Hematopoietic multipotent progenitor cell treated with erythropoietin and hydrocortisone succinate and interleukin-3 and kit ligand, for 8 days (in vitro differentiated cells): ENCODE measurements at regions not wholly inside any gene's neighbourhood (a gene's known extent, or its start where the extent isn't known, plus 50 kb on each side); places are given as distances from the start of the nearest gene placed in this dataset.

Experiments
- DNase-seq: peaks from one replicate; pipeline ENCODE4 v3.0.0-alpha.2; 2015

GRCh38 chr16:85991425-85991824 lies 92.5 kb downstream of the IRF8 start:
- DNase-seq, result no peak

GRCh38 chr16:85991856-85992255 lies 92.9 kb downstream of the IRF8 start:
- DNase-seq, result no peak

GRCh38 chr16:85992359-85992758 lies 93.4 kb downstream of the IRF8 start:
- DNase-seq, result no peak

- no peak for DNase-seq
These were observed 93.8 kb downstream of the IRF8 start for GRCh38 chr16:85992779-85993178.

GRCh38 chr16:85994492-85995490 lies 95.8 kb downstream of the IRF8 start:
- no peak for DNase-seq

- no peak for DNase-seq
These were observed 96.8 kb downstream of the IRF8 start for GRCh38 chr16:85995541-85996423.

GRCh38 chr16:85996843-85997242 lies 97.9 kb downstream of the IRF8 start:
- no peak for DNase-seq

- no peak for DNase-seq
These were observed 99.4 kb downstream of the IRF8 start for GRCh38 chr16:85998171-85998867.

- DNase-seq, result no peak
These were observed 100.1 kb downstream of the IRF8 start for GRCh38 chr16:85998868-85999729.

- no peak for DNase-seq
These were observed 100.8 kb downstream of the IRF8 start for GRCh38 chr16:85999778-86000177.

GRCh38 chr16:86002178-86002900 lies 103.4 kb downstream of the IRF8 start:
- DNase-seq, result no peak

- no peak for DNase-seq
These were observed 108.6 kb downstream of the IRF8 start for GRCh38 chr16:86007524-86007923.

- no peak for DNase-seq
These were observed 111.7 kb downstream of the IRF8 start for GRCh38 chr16:86010680-86011141.

GRCh38 chr16:86011532-86011931 lies 112.6 kb downstream of the IRF8 start:
- DNase-seq, result no peak

- DNase-seq, result no peak
These were observed 113.3 kb downstream of the IRF8 start for GRCh38 chr16:86012221-86012620.

- DNase-seq, result no peak
These were observed 114.9 kb downstream of the IRF8 start for GRCh38 chr16:86013867-86014266.

GRCh38 chr16:86015606-86016005 lies 116.6 kb downstream of the IRF8 start:
- no peak for DNase-seq

GRCh38 chr16:86016201-86016965 lies 117.4 kb downstream of the IRF8 start:
- DNase-seq, result peak; percentile 50

- no peak for DNase-seq
These were observed 119.1 kb downstream of the IRF8 start for GRCh38 chr16:86018071-86018470.

- no peak for DNase-seq
These were observed 119.5 kb downstream of the IRF8 start for GRCh38 chr16:86018487-86018886.
